Astrocyte (in vitro differentiated cells and primary cell): ENCODE measurements at regions not wholly inside any gene's neighbourhood (a gene's known extent, or its start where the extent isn't known, plus 50 kb on each side); places are given as distances from the start of the nearest gene placed in this dataset.

Experiments
- DNase-seq: peaks from one replicate; pipeline ENCODE4 v3.0.0-alpha.2; 2010; ENCODE audit warnings: low read depth
- FAIRE-seq: peaks from 2 replicates; lab custom pipeline; 2011; peaks lifted over from hg19 to GRCh38; lab: Jason Lieb, UNC
- H2AFZ ChIP-seq: 2 replicates; pipeline ENCODE4 v1.6.0; 2012; ENCODE audit warnings: low read depth, low read length, inconsistent platforms
- H3K27ac ChIP-seq: 2 replicates; pipeline ENCODE4 v1.5.1; 2011; ENCODE audit warnings: low read depth, low read length, inconsistent platforms
- H3K27me3 ChIP-seq: 2 replicates; pipeline ENCODE4 v1.6.0; 2011; ENCODE audit warnings: low read length, inconsistent platforms; ENCODE audit not compliant: insufficient read depth
- H3K36me3 ChIP-seq: 2 replicates; pipeline ENCODE4 v1.5.1; 2011; ENCODE audit warnings: low read length, inconsistent platforms; ENCODE audit not compliant: insufficient read depth
- H3K4me1 ChIP-seq: 2 replicates; pipeline ENCODE4 v1.5.1; 2011; ENCODE audit warnings: low read length, inconsistent platforms; ENCODE audit not compliant: insufficient read depth
- H3K4me2 ChIP-seq: 2 replicates; pipeline ENCODE4 v1.6.0; 2012; ENCODE audit warnings: low read length, inconsistent platforms
- H3K4me3 ChIP-seq: 2 replicates; pipeline ENCODE4 v1.5.1; 2011; ENCODE audit warnings: low read depth, mild to moderate bottlenecking, low read length, inconsistent platforms; ENCODE audit not compliant: insufficient read depth
- H3K79me2 ChIP-seq: 2 replicates; pipeline ENCODE4 v1.6.0; 2012; ENCODE audit warnings: mild to moderate bottlenecking, low read length, inconsistent platforms; ENCODE audit not compliant: insufficient read depth
- H3K9ac ChIP-seq: 2 replicates; pipeline ENCODE4 v1.6.0; 2012; ENCODE audit warnings: mild to moderate bottlenecking, low read length, inconsistent platforms
- H3K9me3 ChIP-seq: 2 replicates; pipeline ENCODE4 v1.5.1; 2012; ENCODE audit warnings: low read depth, mild to moderate bottlenecking, low read length, inconsistent platforms; ENCODE audit not compliant: insufficient read depth
- H4K20me1 ChIP-seq: 2 replicates; pipeline ENCODE4 v1.6.0; 2012; ENCODE audit warnings: low read length, inconsistent platforms; ENCODE audit not compliant: insufficient read depth
- H3K27ac Mint-ChIP-seq: one replicate; pipeline ENCODE4 v1.8.0; 2021; ENCODE audit warnings: mild to moderate bottlenecking, mixed read lengths; ENCODE audit not compliant: unreplicated experiment
- H3K27me3 Mint-ChIP-seq: one replicate; pipeline ENCODE4 v1.8.0; 2021; ENCODE audit warnings: low read depth, mixed read lengths; ENCODE audit not compliant: unreplicated experiment
- H3K36me3 Mint-ChIP-seq: one replicate; pipeline ENCODE4 v1.8.0; 2021; ENCODE audit warnings: low read depth, mixed read lengths; ENCODE audit not compliant: unreplicated experiment
- H3K4me1 Mint-ChIP-seq: one replicate; pipeline ENCODE4 v1.8.0; 2021; ENCODE audit warnings: low read depth, mixed read lengths; ENCODE audit not compliant: unreplicated experiment
- H3K4me3 Mint-ChIP-seq: one replicate; pipeline ENCODE4 v1.8.0; 2021; ENCODE audit warnings: mild to moderate bottlenecking, moderate library complexity, mixed read lengths; ENCODE audit not compliant: unreplicated experiment
- H3K9me3 Mint-ChIP-seq: one replicate; pipeline ENCODE4 v1.8.0; 2021; ENCODE audit warnings: mild to moderate bottlenecking, mixed read lengths; ENCODE audit not compliant: unreplicated experiment
- CTCF ChIP-seq: IDR thresholded peaks from 2 replicates; pipeline ENCODE4 v1.5.1; 2011; ENCODE audit warnings: low read depth, mild to moderate bottlenecking, inconsistent platforms, low read length, moderate library complexity; ENCODE audit not compliant: insufficient read depth
- EZH2 ChIP-seq: IDR thresholded peaks from 2 replicates; pipeline ENCODE4 v1.6.1; 2012; ENCODE audit warnings: mild to moderate bottlenecking, low read length, inconsistent platforms; ENCODE audit not compliant: insufficient read depth

DNA sequence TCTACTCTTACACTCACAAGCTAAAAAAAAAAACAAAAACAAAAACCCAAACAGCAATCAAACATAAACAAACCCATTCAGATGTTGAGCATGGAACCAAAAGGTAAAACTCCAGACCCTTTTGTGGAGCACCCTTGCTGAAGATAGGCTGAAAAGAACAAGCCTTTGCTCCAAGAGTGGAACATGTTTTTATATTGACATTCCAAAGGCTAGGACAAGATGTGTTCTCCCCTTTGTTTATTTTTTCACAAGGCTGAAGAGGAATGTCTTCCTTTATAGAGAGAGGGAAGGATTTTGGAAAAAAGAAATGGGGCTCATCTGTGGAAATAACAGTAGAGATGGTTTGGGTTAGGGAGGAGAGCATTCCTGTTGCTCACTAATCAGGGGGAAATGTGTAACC lies 87.2 kb upstream of the ELMO1 start:
- Histone ChIP-seq H3K4me1 (no peaks in the 10 kb centered on the region), H3K9ac (no peak overlapping the region), H3K4me3 (no peak overlapping the region), H3K27me3 (no peaks in the 10 kb centered on the region), H2AFZ (no peak overlapping the region), H4K20me1 (no peaks in the 10 kb centered on the region), H3K27ac (no peak overlapping the region), H3K4me2 (no peak overlapping the region), H3K79me2 (no peaks in the 10 kb centered on the region), H3K9me3 (peaks cover 4% of the 10 kb centered on the region), H3K36me3 (no peaks in the 10 kb centered on the region)
- no peak overlapping the region for H3K4me3 Mint-ChIP-seq
- no peaks in the 10 kb centered on the region for H3K4me1 Mint-ChIP-seq
- no peak for DNase-seq
- peaks cover 1% of the 10 kb centered on the region for H3K36me3 Mint-ChIP-seq
- no peak for TF ChIP-seq CTCF
- TF ChIP-seq EZH2: no peak
- no peaks in the 10 kb centered on the region for H3K9me3 Mint-ChIP-seq
- no peak overlapping the region for H3K27ac Mint-ChIP-seq
- H3K27me3 Mint-ChIP-seq: no peaks in the 10 kb centered on the region
- no peak for FAIRE-seq

GRCh38 chr7:37536706-37537105 lies 88.0 kb upstream of the ELMO1 start:
- no peak overlapping the region for H3K27ac ChIP-seq
- no peaks in the 10 kb centered on the region for H3K36me3 ChIP-seq
- TF ChIP-seq CTCF (no peak), EZH2 (no peak)
- H3K4me2 ChIP-seq: no peak overlapping the region
- no peaks in the 10 kb centered on the region for H3K27me3 Mint-ChIP-seq
- no peaks in the 10 kb centered on the region for H3K9me3 Mint-ChIP-seq
- no peak for DNase-seq
- no peak overlapping the region for H3K9ac ChIP-seq
- no peak overlapping the region for H3K4me3 Mint-ChIP-seq
- no peak for FAIRE-seq
- H3K36me3 Mint-ChIP-seq: peaks cover 1% of the 10 kb centered on the region
- no peak overlapping the region for H3K4me3 ChIP-seq
- H2AFZ ChIP-seq: no peak overlapping the region
- no peaks in the 10 kb centered on the region for H3K79me2 ChIP-seq
- H3K4me1 Mint-ChIP-seq: no peaks in the 10 kb centered on the region
- no peak overlapping the region for H3K27ac Mint-ChIP-seq
- no peaks in the 10 kb centered on the region for H3K4me1 ChIP-seq
- H4K20me1 ChIP-seq: no peaks in the 10 kb centered on the region
- peaks cover 4% of the 10 kb centered on the region for H3K9me3 ChIP-seq
- no peaks in the 10 kb centered on the region for H3K27me3 ChIP-seq

- no peak overlapping the region for H3K27ac ChIP-seq
- no peaks in the 10 kb centered on the region for H3K9me3 Mint-ChIP-seq
- peaks cover 1% of the 10 kb centered on the region for H3K36me3 Mint-ChIP-seq
- H3K27me3 ChIP-seq: no peaks in the 10 kb centered on the region
- no peaks in the 10 kb centered on the region for H3K36me3 ChIP-seq
- H3K4me3 ChIP-seq: no peak overlapping the region
- H3K79me2 ChIP-seq: no peaks in the 10 kb centered on the region
- H3K4me2 ChIP-seq: no peak overlapping the region
- no peaks in the 10 kb centered on the region for H4K20me1 ChIP-seq
- no peak overlapping the region for H3K9ac ChIP-seq
- FAIRE-seq: no peak
- no peak for TF ChIP-seq EZH2
- TF ChIP-seq CTCF: no peak
- H3K4me1 ChIP-seq: no peaks in the 10 kb centered on the region
- H3K4me3 Mint-ChIP-seq: no peak overlapping the region
- no peak overlapping the region for H2AFZ ChIP-seq
- H3K9me3 ChIP-seq: peaks cover 4% of the 10 kb centered on the region
- no peak overlapping the region for H3K27ac Mint-ChIP-seq
- no peaks in the 10 kb centered on the region for H3K27me3 Mint-ChIP-seq
- H3K4me1 Mint-ChIP-seq: no peaks in the 10 kb centered on the region
- DNase-seq: no peak
Measured at GRCh38 chr7:37537439-37537838, 88.8 kb upstream of the ELMO1 start.
